ENCODE measurements at regions not wholly inside any gene's neighbourhood (a gene's known extent, or its start where the extent isn't known, plus 50 kb on each side); places are given as distances from the start of the nearest gene placed in this dataset.

DNA sequence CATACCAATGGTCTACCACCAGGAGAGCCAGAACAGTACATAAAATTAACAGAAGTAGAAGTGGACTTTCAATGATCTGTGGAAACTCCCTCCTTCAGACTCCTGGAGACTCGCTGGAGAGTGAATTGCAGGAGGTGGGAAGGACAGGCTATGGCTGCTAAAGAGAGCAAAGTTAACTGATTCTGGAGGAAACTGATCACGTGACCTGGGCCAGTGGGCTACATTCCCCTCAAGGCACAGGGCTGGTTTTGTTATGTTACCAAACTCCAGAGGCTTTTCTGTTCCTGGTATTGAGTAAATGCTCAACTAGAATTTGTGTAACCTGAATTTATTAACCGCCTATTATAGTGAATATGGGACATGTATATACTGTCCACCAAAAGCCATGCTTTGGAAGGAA lies 372.6 kb downstream of the MTRR start:
- TF ChIP-seq, protein P1, sequence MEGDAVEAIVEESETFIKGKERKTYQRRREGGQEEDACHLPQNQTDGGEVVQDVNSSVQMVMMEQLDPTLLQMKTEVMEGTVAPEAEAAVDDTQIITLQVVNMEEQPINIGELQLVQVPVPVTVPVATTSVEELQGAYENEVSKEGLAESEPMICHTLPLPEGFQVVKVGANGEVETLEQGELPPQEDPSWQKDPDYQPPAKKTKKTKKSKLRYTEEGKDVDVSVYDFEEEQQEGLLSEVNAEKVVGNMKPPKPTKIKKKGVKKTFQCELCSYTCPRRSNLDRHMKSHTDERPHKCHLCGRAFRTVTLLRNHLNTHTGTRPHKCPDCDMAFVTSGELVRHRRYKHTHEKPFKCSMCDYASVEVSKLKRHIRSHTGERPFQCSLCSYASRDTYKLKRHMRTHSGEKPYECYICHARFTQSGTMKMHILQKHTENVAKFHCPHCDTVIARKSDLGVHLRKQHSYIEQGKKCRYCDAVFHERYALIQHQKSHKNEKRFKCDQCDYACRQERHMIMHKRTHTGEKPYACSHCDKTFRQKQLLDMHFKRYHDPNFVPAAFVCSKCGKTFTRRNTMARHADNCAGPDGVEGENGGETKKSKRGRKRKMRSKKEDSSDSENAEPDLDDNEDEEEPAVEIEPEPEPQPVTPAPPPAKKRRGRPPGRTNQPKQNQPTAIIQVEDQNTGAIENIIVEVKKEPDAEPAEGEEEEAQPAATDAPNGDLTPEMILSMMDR (conservative IDR thresholded peaks at IDR 0.05 in 1 of 2, IDR thresholded peaks at IDR 0.05 in 1 of 2; ENCODE audit: low read depth in 1 of 2, low read length in 2 of 2) = no peak
- no peak for TF ChIP-seq EZH2 (IDR thresholded peaks at IDR 0.05; ENCODE audit: low read length, missing control alignments)

Measured in fibroblast of lung (primary cell).